Osteoblast (primary cell): ENCODE measurements at regions not wholly inside any gene's neighbourhood (a gene's known extent, or its start where the extent isn't known, plus 50 kb on each side); places are given as distances from the start of the nearest gene placed in this dataset.
A peak's percentile ranks its signal among the peaks of the same experiment; 100 is the strongest.

ENCODE experiments used
- DNase-seq: peaks from one replicate; pipeline ENCODE4 v3.0.0; 2011; ENCODE audit warnings: low spot score, mixed read lengths; ENCODE audit not compliant: insufficient read length; ENCODE audit errors: missing footprints
- H2AFZ ChIP-seq: 2 replicates; pipeline ENCODE4 v1.6.0; 2011; ENCODE audit warnings: mild to moderate bottlenecking, low read length
- H3K27ac ChIP-seq: 2 replicates; pipeline ENCODE4 v1.5.1; 2011; ENCODE audit warnings: mild to moderate bottlenecking, low read depth, low read length, moderate library complexity
- H3K27me3 ChIP-seq: 2 replicates; pipeline ENCODE4 v1.6.0; 2012; ENCODE audit warnings: mild to moderate bottlenecking, control low read depth, inconsistent platforms, low read length, moderate library complexity; ENCODE audit not compliant: insufficient read depth
- H3K36me3 ChIP-seq: 2 replicates; pipeline ENCODE4 v1.5.1; 2011; ENCODE audit warnings: mild to moderate bottlenecking, low read length, control low read depth, moderate library complexity; ENCODE audit not compliant: insufficient read depth
- H3K4me1 ChIP-seq: 2 replicates; pipeline ENCODE4 v1.5.1; 2011; ENCODE audit warnings: mild to moderate bottlenecking, low read length, control low read depth, moderate library complexity; ENCODE audit not compliant: insufficient read depth
- H3K4me2 ChIP-seq: 2 replicates; pipeline ENCODE4 v1.6.0; 2011; ENCODE audit warnings: mild to moderate bottlenecking, low read length; ENCODE audit not compliant: insufficient read depth
- H3K4me3 ChIP-seq: fragments of 200-600 bp; sonication (generic); 3 replicates; pipeline ENCODE4 v1.5.1; 2012; ENCODE audit warnings: mild to moderate bottlenecking, low read length, inconsistent platforms; ENCODE audit not compliant: insufficient read depth
- H3K79me2 ChIP-seq: 2 replicates; pipeline ENCODE4 v1.6.0; 2012; ENCODE audit warnings: mild to moderate bottlenecking, low read length, control low read depth, inconsistent platforms; ENCODE audit not compliant: insufficient read depth
- H3K9me3 ChIP-seq: 2 replicates; pipeline ENCODE4 v1.5.1; 2011; ENCODE audit warnings: low read depth, low read length, control low read depth
- H4K20me1 ChIP-seq: 2 replicates; pipeline ENCODE4 v1.6.0; 2012; ENCODE audit warnings: mild to moderate bottlenecking, low read length, control low read depth; ENCODE audit not compliant: insufficient read depth
- CTCF ChIP-seq: IDR thresholded peaks from 2 replicates; pipeline ENCODE4 v1.5.1; 2011; ENCODE audit warnings: mild to moderate bottlenecking, low read depth, low read length, moderate library complexity; ENCODE audit errors: extremely low read depth

- Histone ChIP-seq H3K27me3 (no peaks in the 10 kb centered on the region), H3K4me1 (no peaks in the 10 kb centered on the region), H3K9me3 (no peaks in the 10 kb centered on the region), H3K4me2 (no peak overlapping the region), H3K36me3 (no peaks in the 10 kb centered on the region), H3K79me2 (no peaks in the 10 kb centered on the region), H2AFZ (no peak overlapping the region), H4K20me1 (no peaks in the 10 kb centered on the region), H3K27ac (no peak overlapping the region), H3K4me3 (no peak overlapping the region)
- no peak for TF ChIP-seq CTCF
- DNase-seq = no peak
Observed at GRCh38 chr3:153897025-153897723, 224.0 kb upstream of the ARHGEF26 start.

- no peaks in the 10 kb centered on the region for H3K9me3 ChIP-seq
- H4K20me1 ChIP-seq = no peaks in the 10 kb centered on the region
- no peaks in the 10 kb centered on the region for H3K27me3 ChIP-seq
- H3K79me2 ChIP-seq = no peaks in the 10 kb centered on the region
- H3K27ac ChIP-seq = no peak overlapping the region
- H3K36me3 ChIP-seq = no peaks in the 10 kb centered on the region
- no peak overlapping the region for H3K4me3 ChIP-seq
- no peak overlapping the region for H3K4me2 ChIP-seq
- TF ChIP-seq CTCF = no peak
- no peak overlapping the region for H2AFZ ChIP-seq
- no peak for DNase-seq
- H3K4me1 ChIP-seq = no peaks in the 10 kb centered on the region
Observed at GRCh38 chr3:153897842-153898241, 223.3 kb upstream of the ARHGEF26 start.

- no peak for TF ChIP-seq CTCF
- H3K27ac ChIP-seq = no peak overlapping the region
- no peak overlapping the region for H2AFZ ChIP-seq
- H3K36me3 ChIP-seq = no peaks in the 10 kb centered on the region
- DNase-seq = peak; percentile 18
- no peaks in the 10 kb centered on the region for H4K20me1 ChIP-seq
- H3K4me1 ChIP-seq = no peaks in the 10 kb centered on the region
- no peaks in the 10 kb centered on the region for H3K79me2 ChIP-seq
- H3K9me3 ChIP-seq = no peaks in the 10 kb centered on the region
- H3K4me2 ChIP-seq = no peak overlapping the region
- no peaks in the 10 kb centered on the region for H3K27me3 ChIP-seq
- H3K4me3 ChIP-seq = no peak overlapping the region
Observed at GRCh38 chr3:153901152-153901551, 220.0 kb upstream of the ARHGEF26 start.

GRCh38 chr3:153901991-153902390 lies 219.2 kb upstream of the ARHGEF26 start:
- H3K27me3 ChIP-seq = no peaks in the 10 kb centered on the region
- H3K4me3 ChIP-seq = no peak overlapping the region
- H3K36me3 ChIP-seq = no peaks in the 10 kb centered on the region
- H3K4me1 ChIP-seq = no peaks in the 10 kb centered on the region
- no peaks in the 10 kb centered on the region for H3K9me3 ChIP-seq
- DNase-seq = peak; percentile 58
- no peak overlapping the region for H3K4me2 ChIP-seq
- no peak overlapping the region for H2AFZ ChIP-seq
- no peak for TF ChIP-seq CTCF
- H3K79me2 ChIP-seq = no peaks in the 10 kb centered on the region
- H4K20me1 ChIP-seq = no peaks in the 10 kb centered on the region
- H3K27ac ChIP-seq = no peak overlapping the region
